ENCODE measurements at regions not wholly inside any gene's neighbourhood (a gene's known extent, or its start where the extent isn't known, plus 50 kb on each side); places are given as distances from the start of the nearest gene placed in this dataset.

- TF ChIP-seq CTCF (IDR thresholded peaks at IDR 0.05) (no peak), EZH2 (IDR thresholded peaks at IDR 0.05) (no peak), EZH2phosphoT487 (IDR thresholded peaks at IDR 0.05) (no peak)
Measured at GRCh38 chr5:74290634-74291241, 349.8 kb downstream of the ENC1 start.
